ENCODE measurements at regions not wholly inside any gene's neighbourhood (a gene's known extent, or its start where the extent isn't known, plus 50 kb on each side); places are given as distances from the start of the nearest gene placed in this dataset.

- TF ChIP-seq RFX5 (IDR thresholded peaks at IDR 0.05; ENCODE audit: low read depth, low read length), result no peak
Measured at GRCh38 chr9:86708918-86709835, 238.1 kb downstream of the GAS1 start (continued).

- Histone ChIP-seq H4K20me1 (ENCODE audit: insufficient read depth, low read length) (no peaks in the 10 kb centered on the region), H3K9ac (ENCODE audit: low read depth, low read length) (no peak overlapping the region), H3K18ac (ENCODE audit: low read depth, low read length) (peak overlapping the region; percentile 89), H2AFZ (replicated peaks; ENCODE audit: low read length, poor library complexity) (no peak overlapping the region), H3K4ac (ENCODE audit: low read depth, low read length) (no peak overlapping the region), H3K9me3 (ENCODE audit: control insufficient read depth, insufficient read depth, low read length) (no peaks in the 10 kb centered on the region), H3K4me2 (ENCODE audit: low read depth, low read length) (no peak overlapping the region), H4K91ac (ENCODE audit: insufficient read depth, low read depth, low read length) (no peak overlapping the region), H3K27me3 (ENCODE audit: control insufficient read depth, insufficient read depth, low read length) (no peaks in the 10 kb centered on the region), H4K8ac (ENCODE audit: low read depth in 2 of 2, low read length in 2 of 2) (no peak overlapping the region), H2BK15ac (ENCODE audit: low read depth, low read length) (no peak overlapping the region), H3K23ac (ENCODE audit: low read depth, low read length) (no peak overlapping the region), H3K9me1 (ENCODE audit: insufficient read depth, low read length) (peaks cover 7% of the 10 kb centered on the region), H2AK5ac (ENCODE audit: low read depth, low read length) (peak overlapping the region; percentile 43; the same call in 1 of the 2 replicates), H3K4me1 (ENCODE audit: control insufficient read depth, insufficient read depth, low read length) (peaks cover 5% of the 10 kb centered on the region), H3K79me1 (ENCODE audit: low read depth in 1 of 2, low read length in 2 of 2) (no peaks in the 10 kb centered on the region), H3K36me3 (ENCODE audit: control insufficient read depth, insufficient read depth, low read length) (no peaks in the 10 kb centered on the region), H2BK5ac (ENCODE audit: low read depth, low read length, poor library complexity, severe bottlenecking) (no peak overlapping the region), H2BK120ac (ENCODE audit: low read depth, low read length) (no peak overlapping the region), H3K56ac (ENCODE audit: extremely low read depth, insufficient read depth, low read length) (no peak overlapping the region), H4K5ac (ENCODE audit: low read depth, low read length) (0 out of 2 replicates have a peak overlapping the region, but pooled peaks have one; percentile 64), H2AK9ac (replicated peaks; ENCODE audit: low read depth, low read length, poor library complexity) (no peak overlapping the region), H2BK20ac (ENCODE audit: low read depth, low read length) (no peak overlapping the region), H3K4me3 (ENCODE audit: insufficient read depth, low read depth, low read length) (no peak overlapping the region), H3K27ac (ENCODE audit: insufficient read depth, low read length) (peak overlapping the region; percentile 57; the same call in 1 of the 2 replicates), H3K14ac (replicated peaks; ENCODE audit: low read depth, low read length) (no peak overlapping the region)
- ChIA-PET CTCF (no interaction called here), POLR2A (ENCODE audit: unreplicated experiment) (no interaction called here)
- ATAC-seq (ENCODE audit: low read depth) (no peak), DNase-seq (no peak)
- dilution Hi-C loops (cut with HindIII; ENCODE audit: low sequenced_read_pairs, unreplicated experiment), result no loop called here
- intact Hi-C loops (cut with micrococcal nuclease), result loop anchor here (5.0 kb wide), 1 partner anchor 221 kb away; no protein-coding TSS in a partner anchor
- in situ Hi-C loops (cut with MboI; ENCODE audit: low sequenced_read_pairs), result no loop called here
- no TSS peak for BruUV-seq (replicated peaks)
- WGBS, 2 experiments (ENCODE audit: extremely low coverage in 2 of 2, insufficient read length in 1 of 2), result no CpG with 5 or more reads among the region's 4 CpGs
- no peak for TF ChIP-seq ELK1 (IDR thresholded peaks at IDR 0.05; ENCODE audit: borderline replicate concordance, low read depth, low read length)
- no peak for TF ChIP-seq RAD21 (IDR thresholded peaks at IDR 0.05; ENCODE audit: low read length)
- TF ChIP-seq MXI1 (IDR thresholded peaks at IDR 0.05; ENCODE audit: borderline replicate concordance, low read depth, low read length), result no peak
- no peak for TF ChIP-seq CTCF (conservative IDR thresholded peaks at IDR 0.05; ENCODE audit: low read depth, low read length)
- TF ChIP-seq BHLHE40 (IDR thresholded peaks at IDR 0.05; ENCODE audit: low read depth, low read length), result no peak
- no peak for TF ChIP-seq FOS (IDR thresholded peaks at IDR 0.05; ENCODE audit: low read depth, low read length)
- no peak for TF ChIP-seq CHD1 (IDR thresholded peaks at IDR 0.05; ENCODE audit: low read depth, low read length)
- TF ChIP-seq RFX5 (IDR thresholded peaks at IDR 0.05; ENCODE audit: low read depth, low read length), result no peak
- no peak for TF ChIP-seq SMC3 (IDR thresholded peaks at IDR 0.05; ENCODE audit: low read depth, low read length)
- no peak for TF ChIP-seq MAZ (IDR thresholded peaks at IDR 0.05; ENCODE audit: borderline replicate concordance, low read depth, low read length)
- TF ChIP-seq NFE2L2 (IDR thresholded peaks at IDR 0.05; ENCODE audit: low read depth, low read length), result no peak
- no peak for TF ChIP-seq MAFK (IDR thresholded peaks at IDR 0.05; ENCODE audit: low read depth, low read length)
- TF ChIP-seq POLR2A (IDR thresholded peaks at IDR 0.05; ENCODE audit: low read depth, low read length), result no peak
Measured at GRCh38 chr9:86707932-86708510, 239.3 kb downstream of the GAS1 start.
